ENCODE measurements at regions not wholly inside any gene's neighbourhood (a gene's known extent, or its start where the extent isn't known, plus 50 kb on each side); places are given as distances from the start of the nearest gene placed in this dataset.

GRCh38 chr4:154686838-154687237 is 57.0 kb upstream of the LRAT start:
- Histone ChIP-seq H3K4me1 (replicated peaks in 1 of 2; ENCODE audit: control insufficient read depth in 2 of 2, insufficient read depth in 2 of 2, low read length in 2 of 2) (no peaks in the 10 kb centered on the region), H3K4me3 (no peak overlapping the region), H3K79me2 (ENCODE audit: control insufficient read depth, insufficient read depth, low read length) (no peaks in the 10 kb centered on the region), H3K27ac (ENCODE audit: extremely low read depth, low read depth, low read length) (no peak overlapping the region), H3K27me3 (ENCODE audit: control insufficient read depth in 2 of 2, insufficient read depth in 2 of 2, low read length in 2 of 2) (no peaks in the 10 kb centered on the region), H2AFZ (ENCODE audit: low read depth, low read length) (no peak overlapping the region), H3K4me2 (ENCODE audit: insufficient read depth, low read length) (no peak overlapping the region), H3K9ac (ENCODE audit: insufficient read depth in 1 of 2, low read depth in 2 of 2, low read length in 2 of 2) (no peak overlapping the region), H4K20me1 (replicated peaks; ENCODE audit: control insufficient read depth, insufficient read depth, low read length) (no peaks in the 10 kb centered on the region), H3K9me1 (ENCODE audit: control insufficient read depth, insufficient read depth, low read length) (peaks cover 3% of the 10 kb centered on the region), H3K9me3 (replicated peaks; ENCODE audit: control insufficient read depth, insufficient read depth, low read depth, low read length) (no peaks in the 10 kb centered on the region), H3K36me3 (ENCODE audit: control insufficient read depth, insufficient read depth, low read length) (no peaks in the 10 kb centered on the region)
- ChIA-PET CTCF (ENCODE audit: low intra/inter-chr PET ratio) (interaction anchor here (0.7 kb wide), 1 partner anchor 241 kb away, joined by 3 read pairs; no protein-coding TSS in a partner anchor), POLR2A (no interaction called here)
- DNase-seq (ENCODE audit: extremely low read depth in 1 of 4, low spot score in 3 of 4) = no peak
- TF ChIP-seq RAD21 (CRISPR knock-in tag; conservative IDR thresholded peaks at IDR 0.05 in 1 of 2, IDR thresholded peaks at IDR 0.05 in 1 of 2) (peak in 1 of 2 experiments; percentile 25; a peak in 2 of 4 replicates), ZNF232 (CRISPR knock-in tag; IDR thresholded peaks at IDR 0.05) (no peak), REST (IDR thresholded peaks at IDR 0.05; ENCODE audit: borderline replicate concordance) (peak; percentile 22; the same call in 1 of the 2 replicates), REST (CRISPR knock-in tag; IDR thresholded peaks at IDR 0.05; ENCODE audit: low read depth) (no peak), MTA1 (IDR thresholded peaks at IDR 0.05; ENCODE audit: borderline replicate concordance) (no peak), ZNF263 (CRISPR knock-in tag; IDR thresholded peaks at IDR 0.05; ENCODE audit: borderline replicate concordance) (no peak)
- in situ Hi-C loops (cut with MboI) = no loop called here
- no TSS peak for BruUV-seq (replicated peaks)
- WGBS (ENCODE audit: insufficient coverage, low coverage, missing lambda C conversion rate) = 0% methylated on average over 1 of the region's 1 CpG
- intact Hi-C loops (cut with micrococcal nuclease) = loop anchor here (2.0 kb wide), 1 partner anchor 92 kb away; no protein-coding TSS in a partner anchor
- no peak for FAIRE-seq
- no peak for ATAC-seq
